GM23338 (cell line): ENCODE measurements at regions not wholly inside any gene's neighbourhood (a gene's known extent, or its start where the extent isn't known, plus 50 kb on each side); places are given as distances from the start of the nearest gene placed in this dataset.

ENCODE experiments used
- CREB1 ChIP-seq: fragments of 250-450 bp; sonication (Bioruptor Pico); IDR thresholded peaks from 2 replicates; pipeline ENCODE4 v1.5.0; 2020; ENCODE audit warnings: low read depth, mild to moderate bottlenecking, moderate library complexity
- EZH2 ChIP-seq: fragments of 200-600 bp; sonication (generic); IDR thresholded peaks from one replicate; pipeline ENCODE4 v1.8.0; 2017; ENCODE audit warnings: antibody characterized with exemption, mild to moderate bottlenecking, low read depth; ENCODE audit not compliant: unreplicated experiment
- EZH2phosphoT487 ChIP-seq: fragments of 200-600 bp; sonication (generic); IDR thresholded peaks from one replicate; pipeline ENCODE4 v1.8.1; 2018; ENCODE audit warnings: antibody characterized with exemption; ENCODE audit not compliant: unreplicated experiment
- JUNB ChIP-seq: IDR thresholded peaks from one replicate; pipeline ENCODE4 v1.6.1; 2016; ENCODE audit warnings: antibody characterized with exemption; ENCODE audit not compliant: unreplicated experiment
- POLR2AphosphoS5 ChIP-seq: IDR thresholded peaks from 2 replicates; pipeline ENCODE4 v1.6.1; 2016; ENCODE audit warnings: antibody characterized with exemption, low read depth
- STAT1 ChIP-seq: IDR thresholded peaks from one replicate; pipeline ENCODE4 v1.6.1; 2016; ENCODE audit warnings: antibody characterized with exemption; ENCODE audit not compliant: unreplicated experiment
- ZNF114 ChIP-seq: fragments of 250-450 bp; sonication (Bioruptor Pico); IDR thresholded peaks from 2 replicates; pipeline ENCODE4 v1.5.0; 2020; ENCODE audit warnings: mild to moderate bottlenecking, moderate library complexity
- TF ChIP-seq, protein P1 (sequence below), 2 experiments: fragments of 200-600 bp in 1 of 2; sonication (generic) in 1 of 2; conservative IDR thresholded peaks; 2 replicates each; pipeline versions ENCODE4 v1.5.1 to v1.6.1; 2016 to 2017; ENCODE audit warnings: antibody characterized with exemption in 2 of 2, low read depth in 2 of 2, mild to moderate bottlenecking in 2 of 2, moderate library complexity in 1 of 2
- TF ChIP-seq, protein P2 (sequence below): IDR thresholded peaks from one replicate; pipeline ENCODE4 v1.6.1; 2018; ENCODE audit warnings: antibody characterized with exemption; ENCODE audit not compliant: unreplicated experiment
- TF ChIP-seq, protein P3 (sequence below): IDR thresholded peaks from 2 replicates; pipeline ENCODE4 v1.6.1; 2016; ENCODE audit warnings: antibody characterized with exemption

DNA sequence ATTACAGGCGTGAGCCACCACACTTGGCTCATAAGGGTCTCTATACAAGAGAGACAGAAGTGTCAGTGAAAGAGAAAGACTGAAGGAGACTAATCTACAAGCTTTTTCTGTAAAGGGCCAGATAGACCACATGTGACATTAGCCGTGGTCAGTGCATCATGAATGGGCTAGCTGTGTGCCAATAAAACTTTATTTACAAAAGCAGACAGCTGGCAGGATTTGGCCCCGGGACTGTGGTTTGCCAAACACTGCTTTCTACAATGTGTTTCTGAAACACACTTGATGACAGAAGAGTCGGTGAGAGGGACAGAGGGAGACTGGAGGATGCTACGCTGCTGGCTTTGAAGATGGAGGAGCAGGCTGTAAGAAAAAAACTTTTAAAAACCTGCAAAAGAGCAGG, 285.4 kb downstream of the TFAP2C start:
- TF ChIP-seq, protein P1, sequence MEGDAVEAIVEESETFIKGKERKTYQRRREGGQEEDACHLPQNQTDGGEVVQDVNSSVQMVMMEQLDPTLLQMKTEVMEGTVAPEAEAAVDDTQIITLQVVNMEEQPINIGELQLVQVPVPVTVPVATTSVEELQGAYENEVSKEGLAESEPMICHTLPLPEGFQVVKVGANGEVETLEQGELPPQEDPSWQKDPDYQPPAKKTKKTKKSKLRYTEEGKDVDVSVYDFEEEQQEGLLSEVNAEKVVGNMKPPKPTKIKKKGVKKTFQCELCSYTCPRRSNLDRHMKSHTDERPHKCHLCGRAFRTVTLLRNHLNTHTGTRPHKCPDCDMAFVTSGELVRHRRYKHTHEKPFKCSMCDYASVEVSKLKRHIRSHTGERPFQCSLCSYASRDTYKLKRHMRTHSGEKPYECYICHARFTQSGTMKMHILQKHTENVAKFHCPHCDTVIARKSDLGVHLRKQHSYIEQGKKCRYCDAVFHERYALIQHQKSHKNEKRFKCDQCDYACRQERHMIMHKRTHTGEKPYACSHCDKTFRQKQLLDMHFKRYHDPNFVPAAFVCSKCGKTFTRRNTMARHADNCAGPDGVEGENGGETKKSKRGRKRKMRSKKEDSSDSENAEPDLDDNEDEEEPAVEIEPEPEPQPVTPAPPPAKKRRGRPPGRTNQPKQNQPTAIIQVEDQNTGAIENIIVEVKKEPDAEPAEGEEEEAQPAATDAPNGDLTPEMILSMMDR (conservative IDR thresholded peaks at IDR 0.05; ENCODE audit: low read depth in 2 of 2): no peak
- TF ChIP-seq EZH2 (no peak), POLR2AphosphoS5 (no peak), EZH2phosphoT487 (no peak), STAT1 (no peak), CREB1 (CRISPR knock-in tag) (no peak), JUNB (no peak), ZNF114 (CRISPR knock-in tag) (no peak)
- TF ChIP-seq, protein P2, sequence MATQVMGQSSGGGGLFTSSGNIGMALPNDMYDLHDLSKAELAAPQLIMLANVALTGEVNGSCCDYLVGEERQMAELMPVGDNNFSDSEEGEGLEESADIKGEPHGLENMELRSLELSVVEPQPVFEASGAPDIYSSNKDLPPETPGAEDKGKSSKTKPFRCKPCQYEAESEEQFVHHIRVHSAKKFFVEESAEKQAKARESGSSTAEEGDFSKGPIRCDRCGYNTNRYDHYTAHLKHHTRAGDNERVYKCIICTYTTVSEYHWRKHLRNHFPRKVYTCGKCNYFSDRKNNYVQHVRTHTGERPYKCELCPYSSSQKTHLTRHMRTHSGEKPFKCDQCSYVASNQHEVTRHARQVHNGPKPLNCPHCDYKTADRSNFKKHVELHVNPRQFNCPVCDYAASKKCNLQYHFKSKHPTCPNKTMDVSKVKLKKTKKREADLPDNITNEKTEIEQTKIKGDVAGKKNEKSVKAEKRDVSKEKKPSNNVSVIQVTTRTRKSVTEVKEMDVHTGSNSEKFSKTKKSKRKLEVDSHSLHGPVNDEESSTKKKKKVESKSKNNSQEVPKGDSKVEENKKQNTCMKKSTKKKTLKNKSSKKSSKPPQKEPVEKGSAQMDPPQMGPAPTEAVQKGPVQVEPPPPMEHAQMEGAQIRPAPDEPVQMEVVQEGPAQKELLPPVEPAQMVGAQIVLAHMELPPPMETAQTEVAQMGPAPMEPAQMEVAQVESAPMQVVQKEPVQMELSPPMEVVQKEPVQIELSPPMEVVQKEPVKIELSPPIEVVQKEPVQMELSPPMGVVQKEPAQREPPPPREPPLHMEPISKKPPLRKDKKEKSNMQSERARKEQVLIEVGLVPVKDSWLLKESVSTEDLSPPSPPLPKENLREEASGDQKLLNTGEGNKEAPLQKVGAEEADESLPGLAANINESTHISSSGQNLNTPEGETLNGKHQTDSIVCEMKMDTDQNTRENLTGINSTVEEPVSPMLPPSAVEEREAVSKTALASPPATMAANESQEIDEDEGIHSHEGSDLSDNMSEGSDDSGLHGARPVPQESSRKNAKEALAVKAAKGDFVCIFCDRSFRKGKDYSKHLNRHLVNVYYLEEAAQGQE: no peak
- TF ChIP-seq, protein P3, sequence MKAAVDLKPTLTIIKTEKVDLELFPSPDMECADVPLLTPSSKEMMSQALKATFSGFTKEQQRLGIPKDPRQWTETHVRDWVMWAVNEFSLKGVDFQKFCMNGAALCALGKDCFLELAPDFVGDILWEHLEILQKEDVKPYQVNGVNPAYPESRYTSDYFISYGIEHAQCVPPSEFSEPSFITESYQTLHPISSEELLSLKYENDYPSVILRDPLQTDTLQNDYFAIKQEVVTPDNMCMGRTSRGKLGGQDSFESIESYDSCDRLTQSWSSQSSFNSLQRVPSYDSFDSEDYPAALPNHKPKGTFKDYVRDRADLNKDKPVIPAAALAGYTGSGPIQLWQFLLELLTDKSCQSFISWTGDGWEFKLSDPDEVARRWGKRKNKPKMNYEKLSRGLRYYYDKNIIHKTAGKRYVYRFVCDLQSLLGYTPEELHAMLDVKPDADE: no peak
